ENCODE measurements at regions not wholly inside any gene's neighbourhood (a gene's known extent, or its start where the extent isn't known, plus 50 kb on each side); places are given as distances from the start of the nearest gene placed in this dataset.

GRCh38 chr9:86773422-86773945, 173.8 kb downstream of the GAS1 start:
- no peak for DNase-seq (ENCODE audit: low spot score)
- POLR2A ChIA-PET = no interaction called here
- Histone ChIP-seq H3K79me2 (ENCODE audit: insufficient read depth, low read length) (no peaks in the 10 kb centered on the region), H3K27me3 (ENCODE audit: control insufficient read depth in 1 of 2, insufficient read depth in 2 of 2, low read length in 2 of 2) (no peaks in the 10 kb centered on the region; a peak in 1 of 5 replicates), H3K9ac (ENCODE audit: insufficient read depth, low read depth, low read length) (no peak overlapping the region), H3K27ac (ENCODE audit: extremely low read length, insufficient read depth, low read length) (no peak overlapping the region), H2AFZ (ENCODE audit: low read length) (no peak overlapping the region), H3K9me3 (ENCODE audit: low read length) (no peaks in the 10 kb centered on the region), H3K4me2 (ENCODE audit: low read depth, low read length) (no peak overlapping the region), H3K4me1 (ENCODE audit: insufficient read depth, low read length) (no peaks in the 10 kb centered on the region), H3K4me3 (replicated peaks in 1 of 3; ENCODE audit: insufficient read depth in 1 of 3, low read depth in 2 of 3, low read length in 3 of 3) (no peak overlapping the region), H3K36me3 (replicated peaks in 1 of 2; ENCODE audit: control insufficient read depth in 1 of 2, insufficient read depth in 2 of 2, low read length in 2 of 2) (no peaks in the 10 kb centered on the region), H4K20me1 (ENCODE audit: insufficient read depth, low read length) (no peaks in the 10 kb centered on the region)
- no TSS peak for BruUV-seq (replicated peaks)
- CTCF ChIA-PET (ENCODE audit: low intra/inter-chr PET ratio, low total read pairs) = no interaction called here
- no peak for ATAC-seq
- in situ Hi-C loops (cut with HindIII; ENCODE audit: extremely low pct_ligation_motif_present, low pct_unique_long_range_greater_than_20kb) (no loop called here), intact Hi-C loops (cut with micrococcal nuclease; ENCODE audit: unreplicated experiment) (no loop called here)
- 22% methylated on average over 6 of the region's 6 CpGs for WGBS (ENCODE audit: low lambda C conversion rate)
- no peak for FAIRE-seq
- TF ChIP-seq PHF21A (CRISPR knock-in tag; IDR thresholded peaks at IDR 0.05) = no peak
- no peak for TF ChIP-seq ZBTB26 (CRISPR knock-in tag; IDR thresholded peaks at IDR 0.05; ENCODE audit: borderline replicate concordance)

GRCh38 chr9:86772635-86772993, 174.7 kb downstream of the GAS1 start:
- ChIA-PET CTCF (ENCODE audit: low intra/inter-chr PET ratio, low total read pairs) (no interaction called here), POLR2A (no interaction called here)
- Histone ChIP-seq H3K9me3 (ENCODE audit: low read length) (no peaks in the 10 kb centered on the region), H2AFZ (ENCODE audit: low read length) (no peak overlapping the region), H3K4me2 (ENCODE audit: low read depth, low read length) (no peak overlapping the region), H3K79me2 (ENCODE audit: insufficient read depth, low read length) (no peaks in the 10 kb centered on the region), H3K27ac (ENCODE audit: extremely low read length, insufficient read depth, low read length) (no peak overlapping the region), H4K20me1 (ENCODE audit: insufficient read depth, low read length) (no peaks in the 10 kb centered on the region), H3K9ac (ENCODE audit: insufficient read depth, low read depth, low read length) (no peak overlapping the region), H3K4me3 (replicated peaks in 1 of 3; ENCODE audit: insufficient read depth in 1 of 3, low read depth in 2 of 3, low read length in 3 of 3) (no peak overlapping the region), H3K27me3 (ENCODE audit: control insufficient read depth in 1 of 2, insufficient read depth in 2 of 2, low read length in 2 of 2) (no peaks in the 10 kb centered on the region; a peak in 1 of 5 replicates), H3K4me1 (ENCODE audit: insufficient read depth, low read length) (no peaks in the 10 kb centered on the region), H3K36me3 (replicated peaks in 1 of 2; ENCODE audit: control insufficient read depth in 1 of 2, insufficient read depth in 2 of 2, low read length in 2 of 2) (no peaks in the 10 kb centered on the region)
- BruUV-seq (replicated peaks) = no TSS peak
- intact Hi-C loops (cut with micrococcal nuclease; ENCODE audit: unreplicated experiment) (no loop called here), in situ Hi-C loops (cut with HindIII; ENCODE audit: extremely low pct_ligation_motif_present, low pct_unique_long_range_greater_than_20kb) (no loop called here)
- FAIRE-seq (no peak), DNase-seq (ENCODE audit: low spot score) (no peak), ATAC-seq (no peak)
- 4% methylated on average over 4 of the region's 4 CpGs for WGBS (ENCODE audit: low lambda C conversion rate)
- TF ChIP-seq ZNF552 (CRISPR knock-in tag; IDR thresholded peaks at IDR 0.05; ENCODE audit: borderline replicate concordance) (no peak), ZNF724P (CRISPR knock-in tag; IDR thresholded peaks at IDR 0.05; ENCODE audit: borderline replicate concordance) (no peak), NR2C2 (CRISPR knock-in tag; IDR thresholded peaks at IDR 0.05; ENCODE audit: borderline replicate concordance) (no peak), TRIM24 (CRISPR knock-in tag; IDR thresholded peaks at IDR 0.05) (no peak), LRRFIP1 (CRISPR knock-in tag; conservative IDR thresholded peaks at IDR 0.05) (no peak), NAIF1 (CRISPR knock-in tag; IDR thresholded peaks at IDR 0.05; ENCODE audit: borderline replicate concordance) (no peak), ZNF34 (CRISPR knock-in tag; IDR thresholded peaks at IDR 0.05; ENCODE audit: borderline replicate concordance) (no peak), ZNF326 (CRISPR knock-in tag; IDR thresholded peaks at IDR 0.05; ENCODE audit: borderline replicate concordance) (no peak), ZNF274 (CRISPR knock-in tag; IDR thresholded peaks at IDR 0.05) (no peak)

Measured in HepG2 (cell line).